Pancreas (tissue), 10 donors: ENCODE measurements at regions not wholly inside any gene's neighbourhood (a gene's known extent, or its start where the extent isn't known, plus 50 kb on each side); places are given as distances from the start of the nearest gene placed in this dataset.

Experiments
- ATAC-seq, 4 donors: fragments of 200-7000 bp; cut with Tn5 transposase; one replicate each; pipeline versions ENCODE4 v1.8.0 to v1.9.1; 2020; ENCODE audit warnings: mild to moderate bottlenecking in 4 of 4, moderate library complexity in 4 of 4
- DNase-seq, 6 donors: peaks; one replicate each; pipeline ENCODE4 v3.0.0-alpha.2; 2020
- FAIRE-seq: peaks from 2 replicates; lab custom pipeline; 2012; peaks lifted over from hg19 to GRCh38; lab: Jason Lieb, UNC
- H3K27ac ChIP-seq, 4 donors: fragments of 200-600 bp; sonication (generic); 1 replicate in 3 of 4; 2 replicates in 1 of 4; pipeline versions ENCODE4 v1.5.0 to v1.8.0; 2020
- H3K27me3 ChIP-seq, 4 donors: fragments of 200-600 bp; one replicate each; pipeline ENCODE4 v1.8.0; 2021
- H3K36me3 ChIP-seq, 3 donors: fragments of 200-600 bp; sonication (generic) in 1 of 3; one replicate each; pipeline versions ENCODE4 v1.5.0 to v1.8.0; 2020 to 2021
- H3K4me1 ChIP-seq, 3 donors: fragments of 200-600 bp; one replicate each; pipeline ENCODE4 v1.8.0; 2021
- H3K4me3 ChIP-seq, 4 donors: fragments of 200-600 bp; sonication (generic) in 2 of 4; one replicate each; pipeline versions ENCODE4 v1.5.0 to v1.8.0; 2020 to 2021
- H3K9me3 ChIP-seq, 4 donors: fragments of 200-600 bp; one replicate each; pipeline ENCODE4 v1.8.0; 2021
- WGBS, 2 donors: extraction: QIAGEN DNeasy Blood & Tissue Kit; methylation state at CpG; one replicate each; pipeline ENCODE4 v1.1.7; 2013; 5-methylcytosine and 5-hydroxymethylcytosine counted together
- intact Hi-C, 3 donors: fragments of 100-400 bp; cut with DNase I; formaldehyde crosslinking; loops; one replicate each; pipeline versions ENCODE4 v1.11.1 to v1.14.2; 2022
- TF ChIP-seq, protein P1 (sequence below), 4 donors: fragments of 200-600 bp; sonication (generic) in 3 of 4; IDR thresholded peaks; one replicate each; pipeline versions ENCODE4 v1.5.0 to v1.8.0; 2021; ENCODE audit warnings: antibody characterized with exemption in 4 of 4
- donor health status: healthy with polysubstance abuse.
- donor health status: DM: no; HTN: no; CAD: no; lungs with moderate emphysema.
- donor health status: DM: no; HTN: no; CAD: no.
- donor health status: control.
- donor health status: control.
- donor health status: Bipolar disorder and iron deficiency.
- donor health status: DM: yes; HTN: yes; CAD: no.
- donor health status: DM: no; HTN: no; CAD: no.
- donor health status: DM: no; HTN: no; CAD: no.
- donor health status: DM: yes; HTN: yes; CAD: no.

DNA sequence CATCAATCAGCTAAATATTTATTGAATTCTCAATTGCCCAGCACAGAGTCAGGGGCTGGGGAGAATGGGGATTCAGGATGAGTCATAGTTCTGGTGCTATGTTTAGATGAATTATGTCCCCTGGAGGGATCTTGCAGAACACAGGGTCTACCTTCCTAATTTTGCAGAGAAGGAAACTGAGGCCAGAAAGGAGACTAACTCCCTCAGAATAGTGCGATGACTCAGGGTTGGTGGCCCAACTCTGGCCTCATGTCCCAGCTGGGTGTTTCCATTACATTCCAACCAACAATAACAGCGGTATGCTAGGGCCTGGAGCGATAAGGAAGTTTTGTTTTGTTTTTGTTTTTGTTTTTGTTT lies 270.9 kb downstream of the TLE3 start:
- H3K4me1 ChIP-seq = no peaks in the 10 kb centered on the region
- no peaks in the 10 kb centered on the region for H3K27me3 ChIP-seq
- ATAC-seq = no peak
- H3K27ac ChIP-seq = no peak overlapping the region
- FAIRE-seq = no peak
- no peak for DNase-seq
- H3K9me3 ChIP-seq = no peaks in the 10 kb centered on the region
- 94 to 96% methylated on average over 3 of the region's 3 CpGs for WGBS, 2 donors
- TF ChIP-seq, protein P1, sequence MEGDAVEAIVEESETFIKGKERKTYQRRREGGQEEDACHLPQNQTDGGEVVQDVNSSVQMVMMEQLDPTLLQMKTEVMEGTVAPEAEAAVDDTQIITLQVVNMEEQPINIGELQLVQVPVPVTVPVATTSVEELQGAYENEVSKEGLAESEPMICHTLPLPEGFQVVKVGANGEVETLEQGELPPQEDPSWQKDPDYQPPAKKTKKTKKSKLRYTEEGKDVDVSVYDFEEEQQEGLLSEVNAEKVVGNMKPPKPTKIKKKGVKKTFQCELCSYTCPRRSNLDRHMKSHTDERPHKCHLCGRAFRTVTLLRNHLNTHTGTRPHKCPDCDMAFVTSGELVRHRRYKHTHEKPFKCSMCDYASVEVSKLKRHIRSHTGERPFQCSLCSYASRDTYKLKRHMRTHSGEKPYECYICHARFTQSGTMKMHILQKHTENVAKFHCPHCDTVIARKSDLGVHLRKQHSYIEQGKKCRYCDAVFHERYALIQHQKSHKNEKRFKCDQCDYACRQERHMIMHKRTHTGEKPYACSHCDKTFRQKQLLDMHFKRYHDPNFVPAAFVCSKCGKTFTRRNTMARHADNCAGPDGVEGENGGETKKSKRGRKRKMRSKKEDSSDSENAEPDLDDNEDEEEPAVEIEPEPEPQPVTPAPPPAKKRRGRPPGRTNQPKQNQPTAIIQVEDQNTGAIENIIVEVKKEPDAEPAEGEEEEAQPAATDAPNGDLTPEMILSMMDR (IDR thresholded peaks at IDR 0.05) = no peak
- H3K4me3 ChIP-seq = no peak overlapping the region
- intact Hi-C loops = no loop called here
- no peaks in the 10 kb centered on the region for H3K36me3 ChIP-seq

- DNase-seq (no peak), ATAC-seq (no peak), FAIRE-seq (no peak)
- H3K27me3 ChIP-seq = no peaks in the 10 kb centered on the region
- no peak overlapping the region for H3K27ac ChIP-seq
- H3K36me3 ChIP-seq = no peaks in the 10 kb centered on the region
- 72 to 100% methylated on average over 1 of the region's 1 CpG for WGBS, 2 donors
- no peaks in the 10 kb centered on the region for H3K9me3 ChIP-seq
- TF ChIP-seq, protein P1 (IDR thresholded peaks at IDR 0.05) = no peak
- intact Hi-C loops = no loop called here
- H3K4me1 ChIP-seq = no peaks in the 10 kb centered on the region
- no peak overlapping the region for H3K4me3 ChIP-seq
These were observed 270.0 kb downstream of the TLE3 start for GRCh38 chr15:69827751-69828150.

DNA sequence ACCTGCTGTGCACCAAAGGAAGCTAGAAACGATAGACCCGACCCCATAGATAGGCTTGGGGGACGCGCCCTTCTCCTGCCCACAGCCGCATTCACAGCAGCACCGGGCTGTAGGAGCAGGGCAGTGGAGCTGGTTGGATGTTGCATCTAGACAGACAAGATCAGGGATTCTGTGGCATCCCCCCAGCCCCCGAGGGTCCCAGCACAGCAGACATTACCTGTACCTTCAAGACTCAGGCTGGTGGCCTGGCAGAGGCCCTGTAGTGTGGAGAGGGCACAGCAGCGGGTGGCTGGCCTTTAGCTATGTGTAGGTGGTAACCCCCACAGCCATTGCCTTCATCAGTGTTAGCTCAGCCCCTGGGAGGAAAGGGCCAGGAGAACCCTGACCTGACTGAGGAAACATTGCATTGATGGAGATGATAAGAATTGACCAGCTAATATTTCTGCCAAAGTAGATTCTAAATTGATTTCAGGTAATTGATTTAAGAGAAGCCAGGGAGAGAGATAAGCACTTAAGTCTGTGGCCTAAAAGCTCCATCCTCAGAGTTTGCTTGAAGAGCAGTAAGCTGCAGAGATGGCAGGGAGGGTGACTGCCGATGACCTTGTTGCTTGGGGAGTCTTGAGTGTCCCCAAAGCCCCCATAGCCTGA lies 269.4 kb downstream of the TLE3 start:
- WGBS, 2 donors = 75 to 78% methylated on average over 9 of the region's 9 CpGs
- DNase-seq = no peak
- H3K36me3 ChIP-seq = no peaks in the 10 kb centered on the region
- intact Hi-C loops = no loop called here
- no peak for FAIRE-seq
- no peak overlapping the region for H3K4me3 ChIP-seq
- TF ChIP-seq, protein P1 (IDR thresholded peaks at IDR 0.05) = no peak
- H3K27ac ChIP-seq = no peak overlapping the region
- no peaks in the 10 kb centered on the region for H3K9me3 ChIP-seq
- H3K27me3 ChIP-seq = no peaks in the 10 kb centered on the region
- no peaks in the 10 kb centered on the region for H3K4me1 ChIP-seq
- ATAC-seq = no peak

DNA sequence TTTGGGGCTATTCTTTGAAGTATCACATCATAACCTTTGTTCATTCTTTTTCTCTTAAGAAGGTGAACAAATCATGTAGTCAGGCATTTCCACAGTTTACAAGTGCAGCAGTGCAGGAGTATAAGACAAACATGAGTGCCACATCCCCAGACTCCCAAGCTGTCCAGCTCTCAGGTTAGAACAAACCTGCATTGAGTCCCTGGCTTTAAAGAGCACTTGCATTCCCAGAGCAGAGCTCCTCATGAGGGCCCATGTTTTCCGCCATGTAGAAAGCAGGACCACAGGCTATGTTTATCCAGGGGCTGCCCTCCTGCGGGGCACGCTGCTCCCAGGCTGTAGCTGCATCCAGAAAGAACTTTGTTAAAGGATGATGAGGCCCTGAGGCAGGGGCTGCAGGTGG lies 267.7 kb downstream of the TLE3 start:
- Histone ChIP-seq H3K9me3 (no peaks in the 10 kb centered on the region), H3K36me3 (no peaks in the 10 kb centered on the region), H3K27me3 (no peaks in the 10 kb centered on the region), H3K27ac (no peak overlapping the region), H3K4me3 (no peak overlapping the region), H3K4me1 (no peaks in the 10 kb centered on the region)
- no peak for FAIRE-seq
- ATAC-seq = no peak
- WGBS, 2 donors = 92 to 96% methylated on average over 3 of the region's 3 CpGs
- DNase-seq = no peak
- TF ChIP-seq, protein P1 (IDR thresholded peaks at IDR 0.05) = no peak
- intact Hi-C loops = no loop called here

DNA sequence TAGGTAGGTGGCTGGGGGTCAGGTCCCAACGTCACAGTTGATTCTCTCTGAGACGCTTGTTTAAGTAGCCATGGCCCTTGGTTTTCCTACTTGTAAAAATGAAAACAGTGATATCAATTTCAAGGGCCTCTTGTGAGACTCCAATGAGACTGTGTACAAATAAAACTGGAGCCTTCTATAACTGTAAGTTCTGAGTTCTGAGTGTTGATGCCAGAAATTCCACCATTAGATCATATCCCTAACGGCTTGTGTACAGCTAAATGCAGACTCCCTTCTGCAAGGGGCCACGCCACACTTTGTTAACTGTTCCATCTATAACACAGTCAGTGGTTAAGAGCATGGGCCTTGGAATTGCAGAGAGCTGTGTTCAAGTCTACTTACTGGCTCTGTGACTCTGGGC lies 267.3 kb downstream of the TLE3 start:
- Histone ChIP-seq H3K4me3 (no peak overlapping the region), H3K9me3 (no peaks in the 10 kb centered on the region), H3K27me3 (no peaks in the 10 kb centered on the region), H3K4me1 (no peaks in the 10 kb centered on the region), H3K36me3 (no peaks in the 10 kb centered on the region), H3K27ac (no peak overlapping the region)
- intact Hi-C loops = no loop called here
- WGBS, 2 donors = 89 to 91% methylated on average over 4 of the region's 4 CpGs
- FAIRE-seq = no peak
- no peak for DNase-seq
- no peak for ATAC-seq
- TF ChIP-seq, protein P1 (IDR thresholded peaks at IDR 0.05) = no peak
